ENCODE measurements at regions not wholly inside any gene's neighbourhood (a gene's known extent, or its start where the extent isn't known, plus 50 kb on each side); places are given as distances from the start of the nearest gene placed in this dataset.

- TF ChIP-seq POLR2AphosphoS5 (IDR thresholded peaks at IDR 0.05; ENCODE audit: low read depth) (no peak), JUNB (IDR thresholded peaks at IDR 0.05; ENCODE audit: unreplicated experiment) (no peak), CREB1 (CRISPR knock-in tag; IDR thresholded peaks at IDR 0.05; ENCODE audit: low read depth) (no peak), ZNF331 (CRISPR knock-in tag; IDR thresholded peaks at IDR 0.05; ENCODE audit: low read depth) (no peak), ZNF114 (CRISPR knock-in tag; IDR thresholded peaks at IDR 0.05) (no peak), EZH2phosphoT487 (IDR thresholded peaks at IDR 0.05; ENCODE audit: unreplicated experiment) (no peak), STAT1 (IDR thresholded peaks at IDR 0.05; ENCODE audit: unreplicated experiment) (no peak), REST (IDR thresholded peaks at IDR 0.05; ENCODE audit: unreplicated experiment) (no peak), NANOG (IDR thresholded peaks at IDR 0.05; ENCODE audit: borderline replicate concordance) (no peak), CTCF (conservative IDR thresholded peaks at IDR 0.05; ENCODE audit: low read depth in 2 of 2) (no peak), ETS1 (IDR thresholded peaks at IDR 0.05) (no peak), ZNF462 (CRISPR knock-in tag; IDR thresholded peaks at IDR 0.05) (no peak), EZH2 (IDR thresholded peaks at IDR 0.05; ENCODE audit: low read depth, unreplicated experiment) (no peak)
- peaks cover 6% of the 10 kb centered on the region for H3K27me3 Mint-ChIP-seq (ENCODE audit: insufficient read depth, low read depth, poor library complexity)
- H2AFZ ChIP-seq = no peak overlapping the region
- peaks cover 7% of the 10 kb centered on the region for H3K4me1 Mint-ChIP-seq
- peaks cover 2% of the 10 kb centered on the region for H3K36me3 Mint-ChIP-seq (ENCODE audit: low read depth)
- no peak overlapping the region for H3K27ac ChIP-seq (ENCODE audit: low read depth)
- no peaks in the 10 kb centered on the region for H4K20me1 ChIP-seq (replicated peaks; ENCODE audit: insufficient read depth)
- H3K4me3 ChIP-seq = no peak overlapping the region
- H3K27ac Mint-ChIP-seq = no peak overlapping the region
- H3K9me2 ChIP-seq (ENCODE audit: insufficient read depth) = peaks cover 4% of the 10 kb centered on the region; the same call in 1 of the 2 replicates
- H3K4me1 ChIP-seq (ENCODE audit: insufficient read depth) = no peaks in the 10 kb centered on the region
- no peak for ATAC-seq
- no peak overlapping the region for H3K4me3 Mint-ChIP-seq
- DNase-seq (ENCODE audit: low spot score) = no peak
- H3F3A ChIP-seq (replicated peaks; ENCODE audit: low read depth) = no peaks in the 10 kb centered on the region
- no peak overlapping the region for H3K4me2 ChIP-seq
- H3K9me3 Mint-ChIP-seq = peaks cover 2% of the 10 kb centered on the region; the same call in 2 of the 3 replicates
- no peaks in the 10 kb centered on the region for H3K27me3 ChIP-seq (ENCODE audit: insufficient read depth)
- no peaks in the 10 kb centered on the region for H3K36me3 ChIP-seq (ENCODE audit: insufficient read depth)
- no peaks in the 10 kb centered on the region for H3K79me2 ChIP-seq (replicated peaks; ENCODE audit: insufficient read depth)
Observed at GRCh38 chr2:72026819-72027425, 120.7 kb downstream of the CYP26B1 start.
